CD4-positive, alpha-beta memory T cell (primary cell): ENCODE measurements at regions not wholly inside any gene's neighbourhood (a gene's known extent, or its start where the extent isn't known, plus 50 kb on each side); places are given as distances from the start of the nearest gene placed in this dataset.

Experiments used
- CTCF ChIA-PET: fragments of 350-600 bp; sonication (Branson Sonifier 250); formaldehyde crosslinking; loops from one replicate; lab custom pipeline; 2021; ENCODE audit warnings: inconsistent platforms; ENCODE audit not compliant: partially characterized antibody; lab: Charles Lee
- POLR2A ChIA-PET: fragments of 350-600 bp; sonication (Branson Sonifier 250); formaldehyde crosslinking; loops from one replicate; lab custom pipeline; 2021; ENCODE audit not compliant: partially characterized antibody; lab: Charles Lee
- DNase-seq, 5 donors: peaks; one replicate each; pipeline versions ENCODE4 v3.0.0 to v3.0.0-alpha.2; 2020 to 2022; ENCODE audit warnings: mixed read lengths in 1 of 5
- H3K27ac ChIP-seq: one replicate; pipeline ENCODE4 v1.7.0; 2013; ENCODE audit warnings: low read depth, low read length
- H3K27me3 ChIP-seq: 2 replicates; pipeline ENCODE4 v1.7.0; 2013; ENCODE audit warnings: mild to moderate bottlenecking, low read length, moderate library complexity; ENCODE audit not compliant: insufficient read depth
- H3K36me3 ChIP-seq: 2 replicates; pipeline ENCODE4 v1.7.0; 2013; ENCODE audit warnings: mild to moderate bottlenecking, low read length, moderate library complexity; ENCODE audit not compliant: insufficient read depth
- H3K4me1 ChIP-seq: 2 replicates; pipeline ENCODE4 v1.7.0; 2013; ENCODE audit warnings: mild to moderate bottlenecking, low read length, moderate library complexity; ENCODE audit not compliant: insufficient read depth
- H3K4me3 ChIP-seq, 2 donors: one replicate each; pipeline ENCODE4 v1.7.0; 2013; ENCODE audit warnings: low read length in 2 of 2, mild to moderate bottlenecking in 1 of 2
- H3K9me3 ChIP-seq, 2 donors: one replicate each; pipeline ENCODE4 v1.7.0; 2013; ENCODE audit warnings: low read length in 2 of 2, control low read depth in 1 of 2; ENCODE audit not compliant: control insufficient read depth in 1 of 2
- H3K27ac Mint-ChIP-seq, 7 donors: one replicate each; pipeline ENCODE4 v1.8.0; 2020 to 2021; ENCODE audit warnings: mixed read lengths in 7 of 7, mild to moderate bottlenecking in 6 of 7, inconsistent platforms in 3 of 7, moderate library complexity in 3 of 7
- H3K27me3 Mint-ChIP-seq, 2 donors: one replicate each; pipeline ENCODE4 v1.8.0; 2020 to 2021; ENCODE audit warnings: mixed read lengths in 2 of 2
- H3K36me3 Mint-ChIP-seq, 2 donors: one replicate each; pipeline ENCODE4 v1.8.0; 2020 to 2021; ENCODE audit warnings: mixed read lengths in 2 of 2, inconsistent platforms in 1 of 2, mild to moderate bottlenecking in 1 of 2
- H3K4me1 Mint-ChIP-seq, 4 donors: one replicate each; pipeline ENCODE4 v1.8.0; 2020 to 2021; ENCODE audit warnings: mixed read lengths in 4 of 4, mild to moderate bottlenecking in 1 of 4
- H3K4me3 Mint-ChIP-seq, 8 donors: one replicate each; pipeline ENCODE4 v1.8.0; 2020 to 2021; ENCODE audit warnings: mixed read lengths in 8 of 8, mild to moderate bottlenecking in 7 of 8, moderate library complexity in 6 of 8, inconsistent platforms in 3 of 8
- H3K9me3 Mint-ChIP-seq, 8 donors: one replicate each; pipeline ENCODE4 v1.8.0; 2020 to 2021; ENCODE audit warnings: mixed read lengths in 8 of 8, mild to moderate bottlenecking in 5 of 8, inconsistent platforms in 3 of 8, moderate library complexity in 1 of 8
- intact Hi-C: fragments of 100-400 bp; cut with micrococcal nuclease; formaldehyde crosslinking; loops from one replicate; pipeline ENCODE4 v1.15.1; 2023

DNA sequence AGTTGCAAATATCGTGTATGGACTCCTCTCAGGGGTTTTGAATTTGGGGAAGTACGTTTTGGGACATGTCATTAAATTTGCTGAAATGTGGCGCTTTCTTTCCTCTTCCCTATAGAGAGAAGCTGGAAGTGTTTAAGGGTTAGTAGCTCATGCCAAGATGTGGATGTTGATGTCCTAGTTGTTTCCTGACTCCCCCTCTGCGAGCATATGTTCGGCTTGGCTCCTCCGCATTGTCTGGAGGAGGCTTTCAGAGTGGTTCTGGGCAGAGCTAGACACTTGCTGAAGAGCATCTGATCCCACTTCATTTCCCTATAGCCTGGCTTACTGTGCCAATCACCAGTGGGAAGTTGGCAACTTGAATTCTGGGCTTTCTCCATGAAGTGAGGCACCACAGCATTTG is 347.4 kb upstream of the B3GALT2 start:
- Mint-ChIP-seq H3K36me3 (peaks cover 2 to 15% of the 10 kb centered on the region in 2 donors), H3K27me3 (no peaks in the 10 kb centered on the region), H3K9me3 (peaks cover 0 to 12% (median under 1%) of the 10 kb centered on the region in 8 donors), H3K4me1 (peaks cover 14 to 22% (median 20%) of the 10 kb centered on the region in 4 donors), H3K4me3 (no peak overlapping the region), H3K27ac (peak overlapping the region in 1 of 7 donors; percentile 39)
- Histone ChIP-seq H3K27me3 (no peaks in the 10 kb centered on the region), H3K4me1 (peaks cover 27% of the 10 kb centered on the region), H3K4me3 (no peak overlapping the region), H3K9me3 (no peaks in the 10 kb centered on the region), H3K27ac (no peak overlapping the region), H3K36me3 (no peaks in the 10 kb centered on the region)
- ChIA-PET CTCF (interaction anchor here (1.2 kb wide), 1 partner anchor 67 kb away, joined by 3 read pairs; no protein-coding TSS in a partner anchor), POLR2A (interaction anchor here (0.8 to 1.0 kb wide), 2 partner anchors 23 to 47 kb away, joined by 3 read pairs; no protein-coding TSS in a partner anchor)
- intact Hi-C loops, result no loop called here
- DNase-seq, result no peak

DNA sequence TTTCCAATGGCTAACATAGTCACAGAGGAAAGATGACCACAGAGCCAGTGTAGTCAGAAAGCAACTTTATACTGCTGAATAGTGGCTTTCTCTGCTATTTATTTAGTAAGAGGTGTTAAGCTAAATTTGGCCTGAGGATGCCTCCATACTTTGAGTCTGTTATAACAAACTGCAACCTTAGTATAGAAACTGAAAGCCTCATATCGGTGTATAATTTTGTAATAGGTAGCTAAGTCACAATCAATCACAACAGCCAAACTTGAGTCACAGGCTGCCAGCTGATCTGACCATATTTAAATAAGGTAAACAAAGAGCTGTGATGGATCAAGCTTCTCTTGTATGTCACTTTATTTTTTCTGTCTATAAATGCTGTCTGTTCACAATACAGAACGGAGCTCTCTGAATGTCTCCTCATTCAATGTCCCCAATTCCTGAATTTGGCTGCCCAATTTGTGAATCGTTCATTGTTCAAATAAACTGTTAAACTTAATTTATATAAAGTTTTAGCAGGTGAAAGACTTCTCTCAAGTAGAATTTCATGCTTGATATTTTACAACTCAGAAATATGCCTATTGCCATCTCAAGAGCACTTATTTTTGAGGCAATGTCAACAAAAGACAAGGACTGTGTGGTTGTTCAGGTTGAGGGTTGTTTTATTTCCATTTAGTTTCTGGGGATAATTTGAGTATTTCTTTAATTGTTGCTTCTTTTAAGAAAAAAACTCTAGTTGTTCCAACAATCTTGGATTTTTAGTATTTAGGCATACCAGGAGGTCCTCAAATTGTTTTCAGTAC is 339.7 kb upstream of the B3GALT2 start:
- no peaks in the 10 kb centered on the region for H3K27me3 Mint-ChIP-seq
- no peak for DNase-seq
- peaks cover 0 to 8% (median 5%) of the 10 kb centered on the region in 4 donors for H3K4me1 Mint-ChIP-seq
- ChIA-PET CTCF (interaction anchor here (1.0 kb wide), 1 partner anchor 588 kb away, joined by 3 read pairs; no protein-coding TSS in a partner anchor), POLR2A (interaction anchor here (0.9 to 3.7 kb wide), 3 partner anchors 11 to 47 kb away, joined by 3 to 16 read pairs (median 3); no protein-coding TSS in a partner anchor)
- peak overlapping the region in 2 of 8 donors; percentile 7 to 24 for H3K4me3 Mint-ChIP-seq
- intact Hi-C loops, result no loop called here
- Histone ChIP-seq H3K4me3 (no peak overlapping the region), H3K9me3 (no peaks in the 10 kb centered on the region), H3K27me3 (no peaks in the 10 kb centered on the region), H3K4me1 (no peaks in the 10 kb centered on the region), H3K27ac (no peak overlapping the region), H3K36me3 (no peaks in the 10 kb centered on the region)
- peaks cover 0 to 11% of the 10 kb centered on the region in 2 donors for H3K36me3 Mint-ChIP-seq
- H3K27ac Mint-ChIP-seq, result peak overlapping the region in 2 of 7 donors; percentile 20 to 54
- peaks cover 0 to 8% (median 3%) of the 10 kb centered on the region in 8 donors for H3K9me3 Mint-ChIP-seq

DNA sequence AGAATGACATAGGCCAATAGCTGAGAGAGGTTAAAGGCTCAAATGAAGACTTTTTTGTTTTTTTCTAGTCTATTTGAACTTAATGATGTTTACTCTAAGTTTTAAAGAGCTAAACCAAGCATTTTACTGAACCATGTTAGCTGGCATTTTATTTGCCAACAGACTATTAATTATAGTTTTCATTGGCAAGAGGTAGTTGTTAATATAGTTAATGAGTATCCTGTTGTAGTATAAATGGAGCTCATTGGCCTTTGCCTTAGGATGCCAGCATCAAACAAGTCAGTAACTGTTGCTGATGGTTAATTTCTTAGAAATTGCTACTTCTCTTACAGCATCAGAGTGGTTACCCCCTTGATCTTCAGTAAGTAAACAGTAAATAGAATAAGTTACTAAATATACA is 339.0 kb upstream of the B3GALT2 start:
- Mint-ChIP-seq H3K9me3 (peaks cover 0 to 5% (median 3%) of the 10 kb centered on the region in 8 donors), H3K4me3 (no peak overlapping the region), H3K27me3 (no peaks in the 10 kb centered on the region), H3K4me1 (peaks cover 0 to 7% (median 5%) of the 10 kb centered on the region in 4 donors), H3K36me3 (peaks cover 0 to 8% of the 10 kb centered on the region in 2 donors), H3K27ac (peak overlapping the region in 5 of 7 donors; percentile 2 to 54 (median 26))
- Histone ChIP-seq H3K36me3 (no peaks in the 10 kb centered on the region), H3K4me1 (no peaks in the 10 kb centered on the region), H3K27ac (no peak overlapping the region), H3K27me3 (no peaks in the 10 kb centered on the region), H3K9me3 (no peaks in the 10 kb centered on the region), H3K4me3 (no peak overlapping the region)
- ChIA-PET POLR2A (interaction anchor here (0.9 to 3.7 kb wide), 5 partner anchors 12 to 67 kb away, joined by 3 to 16 read pairs (median 3); no protein-coding TSS in a partner anchor), CTCF (interaction anchor here (1.0 kb wide), 1 partner anchor 588 kb away, joined by 3 read pairs; no protein-coding TSS in a partner anchor)
- no peak for DNase-seq
- intact Hi-C loops, result no loop called here

DNA sequence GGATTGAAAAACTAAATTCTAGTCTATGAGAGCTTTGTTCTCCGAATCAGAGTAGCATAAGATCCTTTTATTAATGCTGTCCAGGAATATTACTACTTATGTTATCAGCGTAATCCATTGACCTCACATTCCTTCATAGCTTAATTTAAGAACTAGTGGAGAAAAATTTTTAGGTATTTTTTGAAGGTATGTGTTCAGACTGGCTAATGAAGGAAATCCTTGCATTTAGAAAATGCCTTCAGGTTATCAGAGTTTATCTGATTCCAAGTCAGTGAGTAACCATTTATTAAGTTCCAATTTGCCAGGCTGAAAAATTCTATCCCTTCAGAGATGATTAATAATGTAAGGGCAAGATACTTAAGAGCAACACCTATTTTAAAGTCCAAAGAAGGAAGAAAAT is 338.2 kb upstream of the B3GALT2 start:
- Mint-ChIP-seq H3K36me3 (peaks cover 0 to 10% of the 10 kb centered on the region in 2 donors), H3K9me3 (peaks cover 0 to 6% (median 5%) of the 10 kb centered on the region in 8 donors), H3K27ac (peak overlapping the region in 1 of 7 donors; percentile 54), H3K4me3 (no peak overlapping the region), H3K4me1 (peaks cover 0 to 7% (median 5%) of the 10 kb centered on the region in 4 donors), H3K27me3 (no peaks in the 10 kb centered on the region)
- POLR2A ChIA-PET, result interaction anchor here (1.1 to 3.7 kb wide), 5 partner anchors 12 to 66 kb away, joined by 3 to 16 read pairs (median 7); no protein-coding TSS in a partner anchor
- CTCF ChIA-PET, result interaction anchor here (1.3 to 1.8 kb wide), 2 partner anchors 10 to 38 kb away, joined by 3 to 6 read pairs; no protein-coding TSS in a partner anchor
- H3K4me1 ChIP-seq, result no peaks in the 10 kb centered on the region
- DNase-seq, result no peak
- intact Hi-C loops, result no loop called here
- no peaks in the 10 kb centered on the region for H3K27me3 ChIP-seq
- no peak overlapping the region for H3K27ac ChIP-seq
- no peak overlapping the region for H3K4me3 ChIP-seq
- H3K36me3 ChIP-seq, result no peaks in the 10 kb centered on the region
- H3K9me3 ChIP-seq, result no peaks in the 10 kb centered on the region

DNA sequence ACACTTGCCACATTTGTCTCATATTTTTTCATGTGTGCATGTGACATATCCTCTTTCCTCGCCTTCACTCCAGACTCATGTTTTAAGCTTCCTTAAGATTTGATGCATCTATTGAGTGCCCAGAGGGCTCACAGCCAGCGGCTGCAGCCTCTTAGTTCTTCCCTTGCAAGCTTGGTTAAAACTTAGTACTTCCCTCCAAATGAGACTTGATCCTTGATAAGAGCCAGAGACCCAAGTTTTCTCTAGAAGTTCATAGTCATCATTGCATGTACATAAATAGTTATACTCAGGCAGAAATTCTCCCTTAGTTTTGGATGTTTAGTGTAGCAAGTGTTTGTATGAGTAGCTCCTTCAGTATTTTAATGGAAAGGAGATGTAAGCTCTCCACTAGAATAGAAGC is 337.6 kb upstream of the B3GALT2 start:
- Mint-ChIP-seq H3K27me3 (no peaks in the 10 kb centered on the region), H3K9me3 (peaks cover 0 to 12% (median 7%) of the 10 kb centered on the region in 8 donors), H3K36me3 (peaks cover 0 to 12% of the 10 kb centered on the region in 2 donors), H3K27ac (no peak overlapping the region), H3K4me3 (no peak overlapping the region), H3K4me1 (peaks cover 0 to 7% (median 5%) of the 10 kb centered on the region in 4 donors)
- no peak overlapping the region for H3K4me3 ChIP-seq
- CTCF ChIA-PET, result interaction anchor here (0.8 to 1.8 kb wide), 3 partner anchors 10 to 37 kb away, joined by 3 to 6 read pairs (median 3); no protein-coding TSS in a partner anchor
- H3K27ac ChIP-seq, result no peak overlapping the region
- POLR2A ChIA-PET, result interaction anchor here (1.8 kb wide), 2 partner anchors 16 to 66 kb away, joined by 7 to 9 read pairs; no protein-coding TSS in a partner anchor
- no peaks in the 10 kb centered on the region for H3K27me3 ChIP-seq
- H3K9me3 ChIP-seq, result no peaks in the 10 kb centered on the region
- H3K36me3 ChIP-seq, result no peaks in the 10 kb centered on the region
- intact Hi-C loops, result no loop called here
- DNase-seq, result no peak
- H3K4me1 ChIP-seq, result no peaks in the 10 kb centered on the region

DNA sequence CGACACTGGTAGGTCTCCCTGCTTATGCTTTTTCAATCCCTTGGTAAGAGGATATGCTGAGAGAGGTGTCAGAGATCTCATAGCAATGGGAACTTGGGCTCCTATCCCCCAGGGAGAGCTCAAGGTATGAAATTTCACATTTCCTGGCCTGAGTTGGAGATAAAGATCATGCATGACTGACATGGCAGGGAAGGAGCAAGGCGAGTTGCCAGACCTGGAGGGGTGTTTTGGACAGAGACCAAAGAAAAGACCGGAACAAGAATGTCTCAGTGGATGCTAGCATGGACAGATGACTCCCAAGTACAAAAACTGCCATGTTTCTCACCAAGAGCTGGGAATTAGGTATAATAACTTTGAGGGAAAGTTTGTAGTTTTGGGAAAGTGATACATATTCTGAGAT is 334.1 kb upstream of the B3GALT2 start:
- Mint-ChIP-seq H3K27me3 (no peaks in the 10 kb centered on the region), H3K4me3 (no peak overlapping the region), H3K4me1 (peaks cover 7 to 15% (median 11%) of the 10 kb centered on the region in 4 donors), H3K36me3 (peaks cover 0 to 17% of the 10 kb centered on the region in 2 donors), H3K27ac (peak overlapping the region in 1 of 7 donors; percentile 22), H3K9me3 (peaks cover 0 to 12% (median 4%) of the 10 kb centered on the region in 8 donors)
- Histone ChIP-seq H3K4me1 (no peaks in the 10 kb centered on the region), H3K9me3 (no peaks in the 10 kb centered on the region), H3K27me3 (no peaks in the 10 kb centered on the region), H3K27ac (no peak overlapping the region), H3K36me3 (no peaks in the 10 kb centered on the region), H3K4me3 (no peak overlapping the region)
- CTCF ChIA-PET, result no interaction called here
- POLR2A ChIA-PET, result interaction anchor here (2.3 kb wide), 1 partner anchor 19 kb away, joined by 5 read pairs; no protein-coding TSS in a partner anchor
- no peak for DNase-seq
- intact Hi-C loops, result no loop called here
